SK-N-SH (cell line): ENCODE measurements at regions not wholly inside any gene's neighbourhood (a gene's known extent, or its start where the extent isn't known, plus 50 kb on each side); places are given as distances from the start of the nearest gene placed in this dataset.

ENCODE experiments used
- CHD2 ChIP-seq: fragments of 150-350 bp; IDR thresholded peaks from 2 replicates; pipeline ENCODE4 v1.6.1; 2018; ENCODE audit warnings: low read length; ENCODE audit not compliant: partially characterized antibody
- EZH2phosphoT487 ChIP-seq: fragments of 200-600 bp; sonication (generic); IDR thresholded peaks from 2 replicates; pipeline ENCODE4 v1.6.1; 2017; ENCODE audit warnings: low read depth, mixed run types, mild to moderate bottlenecking, antibody characterized with exemption, moderate library complexity, borderline replicate concordance
- FOXJ3 ChIP-seq: sonication (generic); formaldehyde crosslinking; IDR thresholded peaks from 2 replicates; pipeline ENCODE4 v1.5.1; 2020; ENCODE audit warnings: mild to moderate bottlenecking, missing genetic modification reagents
- POLR2AphosphoS5 ChIP-seq: IDR thresholded peaks from 2 replicates; pipeline ENCODE4 v1.6.1; 2012; ENCODE audit warnings: low read depth, low read length
- SIN3A ChIP-seq: IDR thresholded peaks from 2 replicates; pipeline ENCODE4 v1.6.1; 2012; ENCODE audit warnings: low read depth, mild to moderate bottlenecking, low read length, moderate library complexity, borderline replicate concordance
- SMC3 ChIP-seq: IDR thresholded peaks from 2 replicates; pipeline ENCODE4 v1.6.1; 2012; ENCODE audit warnings: low read depth, low read length, improper control_type of control experiment
- TEAD4 ChIP-seq: IDR thresholded peaks from 2 replicates; pipeline ENCODE4 v1.4.0; 2012; ENCODE audit warnings: mild to moderate bottlenecking, borderline replicate concordance; ENCODE audit not compliant: insufficient read depth
- TF ChIP-seq, protein P1 (sequence below): fragments of 200-600 bp; sonication (generic); IDR thresholded peaks from 2 replicates; pipeline ENCODE4 v1.6.1; 2017; ENCODE audit warnings: antibody characterized with exemption, mild to moderate bottlenecking, moderate library complexity
- TF ChIP-seq, protein P2 (sequence below): IDR thresholded peaks from 2 replicates; pipeline ENCODE4 v1.6.1; 2012; ENCODE audit warnings: mild to moderate bottlenecking, low read depth, low read length, moderate library complexity
- TF ChIP-seq, protein P3 (sequence below): fragments of 150-350 bp; IDR thresholded peaks from 2 replicates; pipeline ENCODE4 v1.6.1; 2017; ENCODE audit warnings: antibody characterized with exemption, low read length, low read depth, borderline replicate concordance

DNA sequence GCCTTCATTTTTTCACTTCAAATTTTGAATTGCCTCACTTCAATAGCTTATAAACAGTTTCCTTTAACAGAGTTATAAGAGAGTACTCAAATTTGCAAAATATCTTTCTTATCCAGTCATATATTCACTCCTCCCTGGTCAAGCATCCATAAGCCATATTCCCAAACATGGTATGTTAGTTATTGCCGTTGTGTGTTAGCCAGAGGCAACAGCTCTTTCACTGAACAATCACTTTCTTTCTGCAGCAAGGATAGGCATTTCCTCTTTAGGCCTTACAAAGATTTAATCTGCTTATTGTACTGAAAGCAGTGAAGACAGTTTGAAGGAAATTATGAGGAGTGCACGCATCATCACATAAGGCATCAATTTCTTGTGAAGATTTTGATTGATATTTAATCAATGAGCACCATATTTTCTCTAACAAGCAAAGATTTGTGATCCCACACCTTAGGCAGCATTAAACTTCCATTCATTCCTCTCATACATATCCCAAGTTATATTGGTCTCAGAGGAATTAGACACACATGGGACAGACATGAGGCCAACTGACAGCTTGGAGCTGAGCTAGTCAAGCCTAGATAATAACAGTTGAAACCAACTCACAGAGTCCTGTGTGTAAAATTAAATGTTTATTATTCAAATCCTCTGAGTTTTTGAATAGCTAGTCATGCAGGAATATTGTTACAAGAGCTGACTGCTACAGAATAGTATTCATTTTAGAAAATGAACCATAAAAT lies 80.0 kb upstream of the EPHA6 start:
- TF ChIP-seq, protein P1, sequence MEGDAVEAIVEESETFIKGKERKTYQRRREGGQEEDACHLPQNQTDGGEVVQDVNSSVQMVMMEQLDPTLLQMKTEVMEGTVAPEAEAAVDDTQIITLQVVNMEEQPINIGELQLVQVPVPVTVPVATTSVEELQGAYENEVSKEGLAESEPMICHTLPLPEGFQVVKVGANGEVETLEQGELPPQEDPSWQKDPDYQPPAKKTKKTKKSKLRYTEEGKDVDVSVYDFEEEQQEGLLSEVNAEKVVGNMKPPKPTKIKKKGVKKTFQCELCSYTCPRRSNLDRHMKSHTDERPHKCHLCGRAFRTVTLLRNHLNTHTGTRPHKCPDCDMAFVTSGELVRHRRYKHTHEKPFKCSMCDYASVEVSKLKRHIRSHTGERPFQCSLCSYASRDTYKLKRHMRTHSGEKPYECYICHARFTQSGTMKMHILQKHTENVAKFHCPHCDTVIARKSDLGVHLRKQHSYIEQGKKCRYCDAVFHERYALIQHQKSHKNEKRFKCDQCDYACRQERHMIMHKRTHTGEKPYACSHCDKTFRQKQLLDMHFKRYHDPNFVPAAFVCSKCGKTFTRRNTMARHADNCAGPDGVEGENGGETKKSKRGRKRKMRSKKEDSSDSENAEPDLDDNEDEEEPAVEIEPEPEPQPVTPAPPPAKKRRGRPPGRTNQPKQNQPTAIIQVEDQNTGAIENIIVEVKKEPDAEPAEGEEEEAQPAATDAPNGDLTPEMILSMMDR, result no peak
- no peak for TF ChIP-seq CHD2
- TF ChIP-seq SMC3, result no peak
- TF ChIP-seq POLR2AphosphoS5, result no peak
- TF ChIP-seq, protein P2, sequence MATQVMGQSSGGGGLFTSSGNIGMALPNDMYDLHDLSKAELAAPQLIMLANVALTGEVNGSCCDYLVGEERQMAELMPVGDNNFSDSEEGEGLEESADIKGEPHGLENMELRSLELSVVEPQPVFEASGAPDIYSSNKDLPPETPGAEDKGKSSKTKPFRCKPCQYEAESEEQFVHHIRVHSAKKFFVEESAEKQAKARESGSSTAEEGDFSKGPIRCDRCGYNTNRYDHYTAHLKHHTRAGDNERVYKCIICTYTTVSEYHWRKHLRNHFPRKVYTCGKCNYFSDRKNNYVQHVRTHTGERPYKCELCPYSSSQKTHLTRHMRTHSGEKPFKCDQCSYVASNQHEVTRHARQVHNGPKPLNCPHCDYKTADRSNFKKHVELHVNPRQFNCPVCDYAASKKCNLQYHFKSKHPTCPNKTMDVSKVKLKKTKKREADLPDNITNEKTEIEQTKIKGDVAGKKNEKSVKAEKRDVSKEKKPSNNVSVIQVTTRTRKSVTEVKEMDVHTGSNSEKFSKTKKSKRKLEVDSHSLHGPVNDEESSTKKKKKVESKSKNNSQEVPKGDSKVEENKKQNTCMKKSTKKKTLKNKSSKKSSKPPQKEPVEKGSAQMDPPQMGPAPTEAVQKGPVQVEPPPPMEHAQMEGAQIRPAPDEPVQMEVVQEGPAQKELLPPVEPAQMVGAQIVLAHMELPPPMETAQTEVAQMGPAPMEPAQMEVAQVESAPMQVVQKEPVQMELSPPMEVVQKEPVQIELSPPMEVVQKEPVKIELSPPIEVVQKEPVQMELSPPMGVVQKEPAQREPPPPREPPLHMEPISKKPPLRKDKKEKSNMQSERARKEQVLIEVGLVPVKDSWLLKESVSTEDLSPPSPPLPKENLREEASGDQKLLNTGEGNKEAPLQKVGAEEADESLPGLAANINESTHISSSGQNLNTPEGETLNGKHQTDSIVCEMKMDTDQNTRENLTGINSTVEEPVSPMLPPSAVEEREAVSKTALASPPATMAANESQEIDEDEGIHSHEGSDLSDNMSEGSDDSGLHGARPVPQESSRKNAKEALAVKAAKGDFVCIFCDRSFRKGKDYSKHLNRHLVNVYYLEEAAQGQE, result no peak
- TF ChIP-seq TEAD4, result no peak
- no peak for TF ChIP-seq EZH2phosphoT487
- no peak for TF ChIP-seq FOXJ3 (CRISPR knock-in tag)
- TF ChIP-seq, protein P3, sequence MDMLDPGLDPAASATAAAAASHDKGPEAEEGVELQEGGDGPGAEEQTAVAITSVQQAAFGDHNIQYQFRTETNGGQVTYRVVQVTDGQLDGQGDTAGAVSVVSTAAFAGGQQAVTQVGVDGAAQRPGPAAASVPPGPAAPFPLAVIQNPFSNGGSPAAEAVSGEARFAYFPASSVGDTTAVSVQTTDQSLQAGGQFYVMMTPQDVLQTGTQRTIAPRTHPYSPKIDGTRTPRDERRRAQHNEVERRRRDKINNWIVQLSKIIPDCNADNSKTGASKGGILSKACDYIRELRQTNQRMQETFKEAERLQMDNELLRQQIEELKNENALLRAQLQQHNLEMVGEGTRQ, result no peak
- no peak for TF ChIP-seq SIN3A
